Prostate gland (tissue), 2 donors: ENCODE measurements at regions not wholly inside any gene's neighbourhood (a gene's known extent, or its start where the extent isn't known, plus 50 kb on each side); places are given as distances from the start of the nearest gene placed in this dataset.

Experiments
- DNase-seq: peaks from one replicate; pipeline ENCODE4 v3.0.0-alpha.2; 2019; ENCODE audit warnings: low spot score
- H3K27ac ChIP-seq, 2 donors: fragments of 200-600 bp; sonication (generic); 2 replicates each; pipeline ENCODE4 v1.5.1; 2017 to 2019
- H3K27me3 ChIP-seq: fragments of 200-600 bp; sonication (generic); replicated peaks from 2 replicates; pipeline ENCODE4 v1.5.1; 2019; ENCODE audit not compliant: insufficient read depth
- H3K36me3 ChIP-seq, 2 donors: fragments of 200-600 bp; sonication (generic); 1 replicate in 1 of 2; 2 replicates in 1 of 2; pipeline versions ENCODE4 v1.5.1 to v1.8.1; 2017 to 2019
- H3K4me1 ChIP-seq: fragments of 200-600 bp; sonication (generic); replicated peaks from 2 replicates; pipeline ENCODE4 v1.5.1; 2019
- H3K4me3 ChIP-seq, 2 donors: fragments of 200-600 bp; sonication (generic); 2 replicates each; pipeline ENCODE4 v1.5.1; 2017 to 2019
- H3K9me3 ChIP-seq: fragments of 200-600 bp; sonication (generic); 2 replicates; pipeline ENCODE4 v1.5.1; 2017
- POLR2A ChIP-seq: fragments of 450-650 bp; IDR thresholded peaks from one replicate; pipeline ENCODE4 v1.6.1; 2016; ENCODE audit warnings: antibody characterized with exemption, mild to moderate bottlenecking
- POLR2AphosphoS5 ChIP-seq: sonication (generic); formaldehyde crosslinking; IDR thresholded peaks from one replicate; pipeline ENCODE4 v1.6.1; 2017; ENCODE audit warnings: antibody characterized with exemption
- WGBS: methylation state at CpG from one replicate; pipeline ENCODE4 v1.1.5; 2018; 5-methylcytosine and 5-hydroxymethylcytosine counted together
- intact Hi-C: fragments of 100-400 bp; cut with DNase I; formaldehyde crosslinking; loops from one replicate; pipeline ENCODE4 v1.14.2; 2022
- TF ChIP-seq, protein P1 (sequence below), 4 experiments: fragments of 200-600 bp in 2 of 4; fragments of 450-650 bp in 2 of 4; sonication (generic) in 2 of 4; IDR thresholded peaks; 1 replicate in 3 of 4; 2 replicates in 1 of 4; pipeline ENCODE4 v1.5.1; 2016 to 2019; ENCODE audit warnings: antibody characterized with exemption in 4 of 4, mild to moderate bottlenecking in 2 of 4, moderate library complexity in 2 of 4

DNA sequence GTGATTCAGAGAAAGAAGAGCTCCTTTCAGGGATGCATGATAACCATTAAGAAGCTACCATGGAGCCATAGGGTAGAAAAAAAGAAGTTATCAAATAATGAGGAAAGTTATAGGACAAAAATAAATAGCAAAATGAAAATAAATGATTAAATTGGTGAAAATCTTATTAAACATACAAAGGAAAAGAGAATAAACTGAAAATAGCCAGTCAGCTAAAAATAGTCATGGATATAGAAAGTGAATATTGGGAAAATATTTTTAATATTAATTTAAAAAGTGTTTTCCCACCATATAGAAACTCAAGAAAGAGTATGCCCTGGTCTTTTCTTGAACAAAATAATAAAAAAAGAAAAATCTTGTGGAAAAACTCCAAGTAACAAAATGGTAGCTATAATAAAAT lies 209.2 kb upstream of the CDH19 start:
- Histone ChIP-seq H3K27ac (no peak overlapping the region), H3K4me1 (no peaks in the 10 kb centered on the region), H3K4me3 (no peak overlapping the region), H3K9me3 (no peaks in the 10 kb centered on the region), H3K36me3 (no peaks in the 10 kb centered on the region), H3K27me3 (no peaks in the 10 kb centered on the region)
- no peak for TF ChIP-seq POLR2AphosphoS5
- TF ChIP-seq, protein P1, sequence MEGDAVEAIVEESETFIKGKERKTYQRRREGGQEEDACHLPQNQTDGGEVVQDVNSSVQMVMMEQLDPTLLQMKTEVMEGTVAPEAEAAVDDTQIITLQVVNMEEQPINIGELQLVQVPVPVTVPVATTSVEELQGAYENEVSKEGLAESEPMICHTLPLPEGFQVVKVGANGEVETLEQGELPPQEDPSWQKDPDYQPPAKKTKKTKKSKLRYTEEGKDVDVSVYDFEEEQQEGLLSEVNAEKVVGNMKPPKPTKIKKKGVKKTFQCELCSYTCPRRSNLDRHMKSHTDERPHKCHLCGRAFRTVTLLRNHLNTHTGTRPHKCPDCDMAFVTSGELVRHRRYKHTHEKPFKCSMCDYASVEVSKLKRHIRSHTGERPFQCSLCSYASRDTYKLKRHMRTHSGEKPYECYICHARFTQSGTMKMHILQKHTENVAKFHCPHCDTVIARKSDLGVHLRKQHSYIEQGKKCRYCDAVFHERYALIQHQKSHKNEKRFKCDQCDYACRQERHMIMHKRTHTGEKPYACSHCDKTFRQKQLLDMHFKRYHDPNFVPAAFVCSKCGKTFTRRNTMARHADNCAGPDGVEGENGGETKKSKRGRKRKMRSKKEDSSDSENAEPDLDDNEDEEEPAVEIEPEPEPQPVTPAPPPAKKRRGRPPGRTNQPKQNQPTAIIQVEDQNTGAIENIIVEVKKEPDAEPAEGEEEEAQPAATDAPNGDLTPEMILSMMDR (IDR thresholded peaks at IDR 0.05) = no peak
- no peak for TF ChIP-seq POLR2A
- no peak for DNase-seq
- intact Hi-C loops = no loop called here

DNA sequence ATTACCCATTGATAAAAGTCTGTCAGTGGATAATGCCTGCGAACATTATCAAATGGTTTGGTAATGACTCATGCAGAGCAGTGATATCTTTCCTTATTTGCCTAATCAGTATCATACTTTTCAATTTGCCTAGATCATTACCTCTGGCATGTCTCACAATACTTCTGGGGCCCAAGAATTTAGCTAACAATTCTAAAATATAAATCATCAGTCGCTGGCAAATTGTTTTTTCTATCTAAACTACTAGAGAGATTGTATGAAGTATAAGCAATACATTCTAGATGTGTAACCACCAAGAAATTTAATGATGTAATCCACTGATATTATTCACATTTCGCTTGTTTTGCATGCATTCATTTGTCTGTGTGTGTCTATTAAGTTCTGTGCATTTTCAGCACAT lies 191.2 kb upstream of the CDH19 start:
- TF ChIP-seq POLR2AphosphoS5 (no peak), POLR2A (no peak)
- TF ChIP-seq, protein P1 (IDR thresholded peaks at IDR 0.05) = no peak
- no peak for DNase-seq
- WGBS = 61% methylated on average over 3 of the region's 3 CpGs
- no peaks in the 10 kb centered on the region for H3K36me3 ChIP-seq
- no peak overlapping the region for H3K27ac ChIP-seq
- no peaks in the 10 kb centered on the region for H3K27me3 ChIP-seq
- H3K9me3 ChIP-seq = no peaks in the 10 kb centered on the region
- H3K4me3 ChIP-seq = no peak overlapping the region
- intact Hi-C loops = no loop called here
- no peaks in the 10 kb centered on the region for H3K4me1 ChIP-seq

DNA sequence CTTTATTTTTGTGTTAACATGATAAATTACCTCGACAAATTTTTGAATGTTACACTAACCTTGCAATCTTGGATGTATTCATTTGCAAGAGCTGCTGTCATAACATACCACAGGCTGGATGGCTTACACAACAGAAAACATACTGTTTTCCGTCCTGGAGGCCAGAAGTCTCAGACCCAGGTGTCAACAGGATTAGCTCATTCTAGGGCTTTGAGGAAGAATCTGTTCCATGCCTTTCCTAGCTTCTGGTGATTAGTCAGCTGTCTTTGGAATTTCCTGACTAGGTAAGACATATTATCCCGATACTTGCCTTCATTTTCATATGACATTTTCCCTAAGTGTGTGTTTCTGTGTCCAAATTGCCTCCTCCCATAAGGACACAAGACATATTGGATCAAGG lies 188.6 kb upstream of the CDH19 start:
- no peaks in the 10 kb centered on the region for H3K27me3 ChIP-seq
- no peak overlapping the region for H3K27ac ChIP-seq
- DNase-seq = no peak
- TF ChIP-seq POLR2A = no peak
- no peak for TF ChIP-seq POLR2AphosphoS5
- TF ChIP-seq, protein P1 (IDR thresholded peaks at IDR 0.05) = no peak
- intact Hi-C loops = no loop called here
- no peak overlapping the region for H3K4me3 ChIP-seq
- H3K9me3 ChIP-seq = no peaks in the 10 kb centered on the region
- no peaks in the 10 kb centered on the region for H3K4me1 ChIP-seq
- H3K36me3 ChIP-seq = no peaks in the 10 kb centered on the region
- 72% methylated on average over 3 of the region's 3 CpGs for WGBS

DNA sequence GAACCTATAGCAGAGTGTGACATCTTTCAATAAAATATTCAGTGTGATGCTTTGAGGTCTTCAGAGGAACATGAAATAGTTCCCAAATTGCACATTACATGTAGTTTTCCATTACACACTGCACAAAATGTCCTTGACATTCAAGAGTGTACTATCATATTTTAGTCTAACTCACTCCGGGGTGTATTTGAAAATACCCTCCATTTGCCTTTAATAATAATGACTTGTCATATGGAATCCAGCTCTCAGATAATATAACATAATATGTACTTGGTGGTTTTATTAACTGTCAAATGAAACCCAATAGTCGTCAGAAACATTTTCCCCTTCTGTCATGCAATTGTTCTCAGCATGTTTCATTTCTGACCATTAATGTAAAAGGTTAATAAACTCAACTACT lies 176.7 kb upstream of the CDH19 start:
- no peaks in the 10 kb centered on the region for H3K9me3 ChIP-seq
- intact Hi-C loops = no loop called here
- no peaks in the 10 kb centered on the region for H3K36me3 ChIP-seq
- WGBS = 70% methylated on average over 2 of the region's 2 CpGs
- H3K27ac ChIP-seq = no peak overlapping the region
- no peak for DNase-seq
- TF ChIP-seq POLR2A = no peak
- TF ChIP-seq POLR2AphosphoS5 = no peak
- TF ChIP-seq, protein P1 (IDR thresholded peaks at IDR 0.05) = no peak
- no peaks in the 10 kb centered on the region for H3K4me1 ChIP-seq
- H3K4me3 ChIP-seq = no peak overlapping the region
- H3K27me3 ChIP-seq = no peaks in the 10 kb centered on the region

DNA sequence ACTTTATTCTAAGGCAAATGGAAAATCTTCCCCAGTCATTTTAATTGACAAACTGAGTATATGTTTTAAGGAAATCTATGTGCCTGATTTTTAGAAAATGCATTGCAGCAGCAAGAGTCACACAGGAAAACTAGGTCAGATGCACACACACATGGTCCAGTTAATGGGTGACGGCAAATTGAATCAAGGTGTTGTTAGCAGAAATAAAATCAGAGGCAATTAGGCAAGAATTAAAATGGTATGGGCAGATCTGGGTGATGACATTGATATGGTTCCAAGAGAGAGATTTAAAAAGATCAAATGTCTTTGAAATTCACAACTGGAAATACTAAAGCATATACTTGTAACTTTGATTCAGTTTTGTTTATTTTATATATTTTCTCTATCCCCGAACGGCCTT lies 174.2 kb upstream of the CDH19 start:
- Histone ChIP-seq H3K4me1 (no peaks in the 10 kb centered on the region), H3K4me3 (no peak overlapping the region), H3K36me3 (no peaks in the 10 kb centered on the region), H3K27me3 (no peaks in the 10 kb centered on the region), H3K9me3 (no peaks in the 10 kb centered on the region), H3K27ac (no peak overlapping the region)
- intact Hi-C loops = no loop called here
- DNase-seq = no peak
- 80% methylated on average over 3 of the region's 3 CpGs for WGBS
- TF ChIP-seq POLR2A (no peak), POLR2AphosphoS5 (no peak)
- TF ChIP-seq, protein P1 (IDR thresholded peaks at IDR 0.05) = no peak
